GM12874 (cell line): ENCODE measurements at regions not wholly inside any gene's neighbourhood (a gene's known extent, or its start where the extent isn't known, plus 50 kb on each side); places are given as distances from the start of the nearest gene placed in this dataset.

Source experiments
- CTCF ChIP-seq: IDR thresholded peaks from 2 replicates; pipeline ENCODE4 v1.5.1; 2011; ENCODE audit warnings: low read depth, mild to moderate bottlenecking, control low read depth, low read length, moderate library complexity; ENCODE audit not compliant: insufficient read depth

GRCh38 chr4:23456864-23457263 is 433.0 kb downstream of the PPARGC1A start:
- no peak for TF ChIP-seq CTCF

- no peak for TF ChIP-seq CTCF
Observed at GRCh38 chr4:23455456-23456158, 434.2 kb downstream of the PPARGC1A start.

- TF ChIP-seq CTCF: no peak
Observed at GRCh38 chr4:23441530-23442069, 448.2 kb downstream of the PPARGC1A start.

GRCh38 chr4:23438764-23439163 is 451.1 kb downstream of the PPARGC1A start:
- no peak for TF ChIP-seq CTCF

GRCh38 chr4:23429497-23429896 is 460.4 kb downstream of the PPARGC1A start:
- TF ChIP-seq CTCF: no peak

GRCh38 chr4:23425570-23425969 is 464.3 kb downstream of the PPARGC1A start:
- TF ChIP-seq CTCF: no peak

- TF ChIP-seq CTCF: no peak
Observed at GRCh38 chr4:23423540-23423939, 466.3 kb downstream of the PPARGC1A start.
